ENCODE measurements at regions not wholly inside any gene's neighbourhood (a gene's known extent, or its start where the extent isn't known, plus 50 kb on each side); places are given as distances from the start of the nearest gene placed in this dataset.

DNA sequence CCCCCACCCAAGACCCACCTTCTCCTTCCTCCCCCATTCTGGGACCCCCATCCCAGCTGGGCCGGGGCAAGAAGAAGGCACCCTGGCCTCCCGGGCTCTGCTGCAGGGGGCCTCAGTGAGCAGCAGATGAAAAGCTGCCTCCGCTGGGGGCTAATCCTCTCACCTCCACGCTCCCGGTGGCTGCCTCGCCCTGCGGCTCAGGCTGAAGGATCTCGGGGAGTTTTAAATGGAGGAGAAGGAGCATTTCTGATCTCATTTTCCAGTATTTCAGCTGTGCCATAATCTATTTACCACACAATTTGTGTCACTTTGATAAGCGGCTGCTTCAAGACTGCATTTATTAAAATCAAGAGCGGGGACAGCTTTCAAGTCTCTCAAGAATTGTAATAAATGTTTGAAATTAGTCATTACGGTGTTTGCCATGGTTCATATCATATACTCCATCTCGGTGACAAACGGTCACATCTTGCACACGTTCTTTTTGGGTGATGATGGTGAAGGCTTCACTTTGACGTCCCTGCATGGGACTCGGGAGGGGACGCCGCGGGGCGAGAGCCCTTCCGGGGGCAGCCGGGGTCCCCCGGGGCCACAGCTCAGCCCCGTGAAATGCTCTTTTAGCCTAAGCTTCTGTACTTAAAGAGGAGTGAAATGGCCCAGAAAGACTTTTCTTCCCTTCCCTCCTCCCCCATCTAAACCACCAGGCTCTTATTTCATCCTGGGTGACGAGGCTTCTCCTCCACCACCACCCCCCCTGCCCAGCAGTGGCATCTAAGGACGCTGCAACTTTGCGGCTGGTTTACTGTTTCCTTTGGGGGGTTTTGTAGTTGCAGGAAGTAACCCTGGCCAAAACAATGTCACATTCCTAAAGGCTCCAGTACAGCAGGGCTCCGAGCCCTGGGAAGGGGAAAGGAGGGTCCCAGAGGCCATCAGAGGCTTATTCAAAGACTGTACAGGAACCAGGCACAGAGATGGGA is 313.1 kb upstream of the TNRC6C start:
- Mint-ChIP-seq H3K36me3 (ENCODE audit: low read depth) (no peaks in the 10 kb centered on the region), H3K4me1 (peaks cover 38% of the 10 kb centered on the region), H3K27ac (peak overlapping the region; percentile 81), H3K27me3 (ENCODE audit: low read depth, poor library complexity) (peaks cover 22% of the 10 kb centered on the region), H3K9me3 (peaks cover 37% of the 10 kb centered on the region), H3K4me3 (peak overlapping the region; percentile 45)
- DNase-seq, result peak; percentile 41
- TF ChIP-seq, protein P1, sequence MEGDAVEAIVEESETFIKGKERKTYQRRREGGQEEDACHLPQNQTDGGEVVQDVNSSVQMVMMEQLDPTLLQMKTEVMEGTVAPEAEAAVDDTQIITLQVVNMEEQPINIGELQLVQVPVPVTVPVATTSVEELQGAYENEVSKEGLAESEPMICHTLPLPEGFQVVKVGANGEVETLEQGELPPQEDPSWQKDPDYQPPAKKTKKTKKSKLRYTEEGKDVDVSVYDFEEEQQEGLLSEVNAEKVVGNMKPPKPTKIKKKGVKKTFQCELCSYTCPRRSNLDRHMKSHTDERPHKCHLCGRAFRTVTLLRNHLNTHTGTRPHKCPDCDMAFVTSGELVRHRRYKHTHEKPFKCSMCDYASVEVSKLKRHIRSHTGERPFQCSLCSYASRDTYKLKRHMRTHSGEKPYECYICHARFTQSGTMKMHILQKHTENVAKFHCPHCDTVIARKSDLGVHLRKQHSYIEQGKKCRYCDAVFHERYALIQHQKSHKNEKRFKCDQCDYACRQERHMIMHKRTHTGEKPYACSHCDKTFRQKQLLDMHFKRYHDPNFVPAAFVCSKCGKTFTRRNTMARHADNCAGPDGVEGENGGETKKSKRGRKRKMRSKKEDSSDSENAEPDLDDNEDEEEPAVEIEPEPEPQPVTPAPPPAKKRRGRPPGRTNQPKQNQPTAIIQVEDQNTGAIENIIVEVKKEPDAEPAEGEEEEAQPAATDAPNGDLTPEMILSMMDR (IDR thresholded peaks at IDR 0.05), result no peak

DNA sequence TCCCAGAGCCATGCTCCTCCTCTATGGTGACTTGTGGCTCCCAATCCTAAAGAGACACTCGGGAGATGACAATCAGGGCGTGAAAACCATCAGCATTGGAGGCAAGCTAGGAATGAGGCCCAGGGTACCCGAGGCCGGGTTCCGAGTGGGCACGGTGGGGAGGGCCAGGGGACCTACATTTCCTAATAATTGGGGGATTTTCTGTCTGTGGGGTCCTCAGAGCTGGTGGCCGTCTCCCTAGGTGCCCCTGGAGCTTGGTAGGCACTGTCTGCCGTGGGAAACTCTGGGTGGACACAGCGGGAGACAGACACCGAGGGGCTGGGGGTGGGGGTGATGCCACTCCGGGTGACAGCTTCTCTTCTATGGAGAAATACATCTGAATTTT is 312.5 kb upstream of the TNRC6C start:
- no peaks in the 10 kb centered on the region for H3K36me3 Mint-ChIP-seq (ENCODE audit: low read depth)
- TF ChIP-seq, protein P1 (IDR thresholded peaks at IDR 0.05), result no peak
- peaks cover 16% of the 10 kb centered on the region for H3K27me3 Mint-ChIP-seq (ENCODE audit: low read depth, poor library complexity)
- peak overlapping the region; percentile 81 for H3K27ac Mint-ChIP-seq
- peaks cover 42% of the 10 kb centered on the region for H3K9me3 Mint-ChIP-seq
- peak overlapping the region; percentile 45 for H3K4me3 Mint-ChIP-seq
- no peak for DNase-seq
- peaks cover 32% of the 10 kb centered on the region for H3K4me1 Mint-ChIP-seq

DNA sequence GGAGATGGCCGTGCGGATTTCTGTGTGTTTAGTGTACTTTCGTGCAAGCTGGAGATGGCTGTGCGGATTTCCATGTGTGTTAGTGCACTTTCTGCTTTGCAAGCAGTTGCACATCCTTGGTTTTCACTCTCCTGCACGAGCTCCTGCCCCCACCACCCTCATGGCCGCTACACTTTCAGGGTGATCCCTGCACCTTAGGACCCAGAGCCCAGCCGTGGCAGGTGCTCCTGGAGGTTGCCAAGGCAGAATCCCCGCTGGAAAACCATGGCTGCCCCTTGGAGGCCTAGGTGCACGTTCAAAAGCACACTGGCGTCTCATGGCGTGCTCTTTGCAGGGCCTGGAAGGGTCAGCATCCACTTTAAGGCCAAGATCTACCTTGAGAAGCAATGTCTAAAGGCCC is 311.0 kb upstream of the TNRC6C start:
- H3K27me3 Mint-ChIP-seq (ENCODE audit: low read depth, poor library complexity), result peaks cover 12% of the 10 kb centered on the region
- no peak for DNase-seq
- no peak overlapping the region for H3K4me3 Mint-ChIP-seq
- TF ChIP-seq, protein P1 (IDR thresholded peaks at IDR 0.05), result no peak
- no peak overlapping the region for H3K27ac Mint-ChIP-seq
- peaks cover 57% of the 10 kb centered on the region for H3K9me3 Mint-ChIP-seq
- H3K36me3 Mint-ChIP-seq (ENCODE audit: low read depth), result no peaks in the 10 kb centered on the region
- peaks cover 24% of the 10 kb centered on the region for H3K4me1 Mint-ChIP-seq

DNA sequence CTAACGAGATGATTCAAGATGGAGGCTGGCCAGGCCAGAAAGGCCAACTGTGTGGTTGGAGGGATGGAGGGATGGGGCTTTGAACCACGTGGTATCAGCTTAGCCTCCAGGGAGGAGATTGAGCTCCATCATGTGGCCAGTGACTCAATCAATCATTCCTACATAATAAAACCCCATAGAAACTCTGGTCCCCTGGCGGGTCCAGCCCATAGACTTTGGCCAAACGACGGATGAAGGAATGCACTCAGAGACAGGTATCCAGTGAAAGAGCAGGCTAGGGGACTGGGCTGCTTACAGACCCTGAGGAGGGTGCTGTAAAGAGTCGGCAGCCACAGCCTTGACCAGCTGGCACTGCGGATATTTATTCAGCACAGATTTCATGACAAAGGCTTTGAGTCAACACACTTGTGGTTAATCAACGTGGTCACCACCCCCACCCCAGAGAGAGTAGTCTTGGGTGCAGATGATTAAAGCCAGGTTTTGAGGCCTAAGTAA is 308.7 kb upstream of the TNRC6C start:
- H3K36me3 Mint-ChIP-seq (ENCODE audit: low read depth), result no peaks in the 10 kb centered on the region
- H3K4me1 Mint-ChIP-seq, result peaks cover 20% of the 10 kb centered on the region
- H3K9me3 Mint-ChIP-seq, result peaks cover 57% of the 10 kb centered on the region
- no peak for DNase-seq
- no peak overlapping the region for H3K27ac Mint-ChIP-seq
- TF ChIP-seq, protein P1 (IDR thresholded peaks at IDR 0.05), result no peak
- H3K27me3 Mint-ChIP-seq (ENCODE audit: low read depth, poor library complexity), result peaks cover 10% of the 10 kb centered on the region
- H3K4me3 Mint-ChIP-seq, result no peak overlapping the region

DNA sequence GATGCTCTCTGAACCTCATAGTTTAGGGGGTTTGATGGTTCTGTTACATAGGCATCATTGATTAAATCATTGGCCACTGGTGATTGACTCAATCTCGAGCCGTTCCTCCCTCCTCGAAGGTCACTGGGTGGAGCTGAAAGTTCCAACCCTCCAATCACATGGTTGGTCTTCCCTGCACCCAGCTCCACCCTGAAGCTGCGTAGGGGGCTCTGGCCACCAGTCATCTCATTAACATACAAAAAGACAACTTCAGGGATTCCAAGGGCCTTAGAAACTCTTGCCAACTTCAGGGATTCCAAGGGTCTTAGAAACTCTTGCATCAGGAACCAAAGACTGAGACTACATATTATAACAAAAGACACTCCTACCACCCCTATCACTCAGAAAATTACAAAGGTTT is 306.5 kb upstream of the TNRC6C start:
- Mint-ChIP-seq H3K27ac (no peak overlapping the region), H3K9me3 (peaks cover 52% of the 10 kb centered on the region), H3K27me3 (ENCODE audit: low read depth, poor library complexity) (peaks cover 11% of the 10 kb centered on the region), H3K36me3 (ENCODE audit: low read depth) (no peaks in the 10 kb centered on the region), H3K4me1 (peaks cover 7% of the 10 kb centered on the region), H3K4me3 (no peak overlapping the region)
- TF ChIP-seq, protein P1 (IDR thresholded peaks at IDR 0.05), result no peak
- no peak for DNase-seq
